GM12878 (cell line): ENCODE measurements at regions not wholly inside any gene's neighbourhood (a gene's known extent, or its start where the extent isn't known, plus 50 kb on each side); places are given as distances from the start of the nearest gene placed in this dataset.

Experiments used
- ATAC-seq: fragments of 200-7000 bp; cut with Tn5 transposase; 3 replicates; pipeline ENCODE4 v1.9.1; 2020; ENCODE audit warnings: mild to moderate bottlenecking, moderate library complexity
- BruUV-seq: library from RNA; stranded (reverse); fragments of 400-500 nt; replicated peaks from 2 replicates; lab custom pipeline; 2021; lab: Mats Ljungman, UMichigan
- CTCF ChIA-PET: fragments of 300-600 bp; sonication (Branson Sonifier 250); formaldehyde crosslinking; extraction: SDS; loops from one replicate; lab custom pipeline; 2021; ENCODE audit warnings: inconsistent platforms; lab: Yijun Ruan, JAX
- POLR2A ChIA-PET: fragments of 350-600 bp; formaldehyde crosslinking; extraction: SDS; loops from one replicate; lab custom pipeline; 2021; ENCODE audit warnings: inconsistent platforms; lab: Charles Lee
- RAD21 ChIA-PET: fragments of 300-600 bp; sonication (Branson Sonifier 250); formaldehyde crosslinking; loops from one replicate; lab custom pipeline; 2023; ENCODE audit warnings: antibody characterized with exemption; ENCODE audit not compliant: unreplicated experiment; lab: Charles Lee
- SMC1A ChIA-PET: fragments of 300-600 bp; sonication (Branson Sonifier 250); formaldehyde crosslinking; loops from one replicate; lab custom pipeline; 2023; ENCODE audit not compliant: unreplicated experiment, uncharacterized antibody; lab: Charles Lee
- DNase-seq: peaks from one replicate; pipeline ENCODE4 v3.0.0-alpha.2; 2011; ENCODE audit warnings: low read depth, low spot score
- FAIRE-seq: peaks from 3 replicates; lab custom pipeline; 2011; peaks lifted over from hg19 to GRCh38; lab: Jason Lieb, UNC
- H2AFZ ChIP-seq: 2 replicates; pipeline ENCODE4 v1.6.0; 2011; ENCODE audit warnings: low read depth, low read length, control low read depth; ENCODE audit not compliant: control insufficient read depth
- H3K27ac ChIP-seq: 2 replicates; pipeline ENCODE4 v1.5.1; 2011; ENCODE audit warnings: control low read depth; ENCODE audit not compliant: control insufficient read depth, insufficient read depth
- H3K27me3 ChIP-seq, 2 experiments: replicated peaks in 1 of 2; 2 replicates each; pipeline versions ENCODE4 v1.6.0 to v1.6.1; 2011; ENCODE audit warnings: low read length in 1 of 2; ENCODE audit not compliant: control insufficient read depth in 2 of 2, insufficient read depth in 2 of 2
- H3K36me3 ChIP-seq, 2 experiments: 2 replicates each; pipeline ENCODE4 v1.5.1; 2011; ENCODE audit warnings: low read length in 1 of 2; ENCODE audit not compliant: control insufficient read depth in 2 of 2, insufficient read depth in 2 of 2
- H3K4me1 ChIP-seq: 2 replicates; pipeline ENCODE4 v1.6.1; 2011; ENCODE audit warnings: mild to moderate bottlenecking, low read length, moderate library complexity, mixed read lengths; ENCODE audit not compliant: control insufficient read depth, insufficient read depth
- H3K4me2 ChIP-seq: 2 replicates; pipeline ENCODE4 v1.6.0; 2011; ENCODE audit warnings: control low read depth; ENCODE audit not compliant: control insufficient read depth, insufficient read depth
- H3K4me3 ChIP-seq: fragments of 200-600 bp; sonication (generic); 2 replicates; pipeline ENCODE4 v1.5.1; 2016
- H3K79me2 ChIP-seq: 2 replicates; pipeline ENCODE4 v1.6.0; 2011; ENCODE audit warnings: low read length; ENCODE audit not compliant: control insufficient read depth, insufficient read depth
- H3K9ac ChIP-seq: 2 replicates; pipeline ENCODE4 v1.8.0; 2011; ENCODE audit warnings: low read length, control low read depth, mixed read lengths; ENCODE audit not compliant: control insufficient read depth, insufficient read depth
- H3K9me3 ChIP-seq: replicated peaks from 3 replicates; pipeline ENCODE4 v1.5.1; 2011; ENCODE audit warnings: mild to moderate bottlenecking, low read length; ENCODE audit not compliant: control insufficient read depth, insufficient read depth
- H4K20me1 ChIP-seq: 2 replicates; pipeline ENCODE4 v1.6.0; 2011; ENCODE audit not compliant: control insufficient read depth, insufficient read depth
- ATF7 ChIP-seq: fragments of 450-650 bp; IDR thresholded peaks from 2 replicates; pipeline ENCODE4 v1.6.1; 2016; ENCODE audit warnings: low read depth, mild to moderate bottlenecking
- E2F8 ChIP-seq: fragments of 450-650 bp; IDR thresholded peaks from 2 replicates; pipeline ENCODE4 v1.6.1; 2018; ENCODE audit warnings: mild to moderate bottlenecking, low read depth, moderate library complexity; ENCODE audit not compliant: partially characterized antibody
- IRF5 ChIP-seq: fragments of 450-650 bp; IDR thresholded peaks from 2 replicates; pipeline ENCODE4 v1.6.1; 2017; ENCODE audit warnings: borderline replicate concordance
- MLLT1 ChIP-seq: fragments of 450-650 bp; IDR thresholded peaks from 2 replicates; pipeline ENCODE4 v1.6.1; 2016; ENCODE audit warnings: mild to moderate bottlenecking
- MTA3 ChIP-seq: IDR thresholded peaks from 2 replicates; pipeline ENCODE4 v1.6.1; 2012; ENCODE audit warnings: low read length, inconsistent platforms, borderline replicate concordance
- PML ChIP-seq: IDR thresholded peaks from 2 replicates; pipeline ENCODE4 v1.6.1; 2012; ENCODE audit warnings: low read length, inconsistent platforms
- POLR2AphosphoS5 ChIP-seq: IDR thresholded peaks from 2 replicates; pipeline ENCODE4 v1.6.1; 2011; ENCODE audit warnings: mild to moderate bottlenecking, low read length, inconsistent platforms
- RELA ChIP-seq: fragments of 450-650 bp; IDR thresholded peaks from 2 replicates; pipeline ENCODE4 v1.8.0; 2014; ENCODE audit warnings: borderline replicate concordance; ENCODE audit not compliant: partially characterized antibody
- RELB ChIP-seq: fragments of 450-650 bp; IDR thresholded peaks from 2 replicates; pipeline ENCODE4 v1.6.1; 2017; ENCODE audit warnings: low read depth, mild to moderate bottlenecking, moderate library complexity
- TARDBP ChIP-seq: IDR thresholded peaks from 2 replicates; pipeline ENCODE4 v1.6.1; 2016; ENCODE audit warnings: borderline replicate concordance
- TBL1XR1 ChIP-seq: IDR thresholded peaks from 2 replicates; pipeline ENCODE4 v1.6.1; 2012; ENCODE audit warnings: low read depth, low read length, improper control_type of control experiment
- ZNF217 ChIP-seq: fragments of 450-650 bp; IDR thresholded peaks from 2 replicates; pipeline ENCODE4 v1.6.1; 2017; ENCODE audit warnings: antibody characterized with exemption, mild to moderate bottlenecking
- ZNF274 ChIP-seq: IDR thresholded peaks from one replicate; pipeline ENCODE4 v1.8.0; 2011; ENCODE audit not compliant: insufficient read length, insufficient read depth
- ZNF384 ChIP-seq: IDR thresholded peaks from 2 replicates; pipeline ENCODE4 v1.6.1; 2012; ENCODE audit warnings: low read depth, mild to moderate bottlenecking, low read length, improper control_type of control experiment, borderline replicate concordance
- WGBS: methylation state at CpG from one replicate; pipeline ENCODE4 v1.1.6; 2016; ENCODE audit warnings: low lambda C conversion rate; ENCODE audit not compliant: insufficient replicate concordance, insufficient coverage; ENCODE audit errors: missing lambda C conversion rate; 5-methylcytosine and 5-hydroxymethylcytosine counted together
- in situ Hi-C: fragments of 300-500 bp; cut with MboI; formaldehyde crosslinking; loops from 9 replicates; pipeline ENCODE4 v1.14.3; 2018; ENCODE audit warnings: mixed read lengths
- intact Hi-C: fragments of 100-400 bp; cut with micrococcal nuclease; formaldehyde crosslinking; loops from one replicate; pipeline ENCODE4 v1.14.2; 2022; ENCODE audit not compliant: unreplicated experiment

- no peaks in the 10 kb centered on the region for H4K20me1 ChIP-seq
- no peaks in the 10 kb centered on the region for H3K9me3 ChIP-seq
- WGBS = 52% methylated on average over 6 of the region's 6 CpGs
- H3K4me2 ChIP-seq = peak overlapping the region; percentile 2
- H3K79me2 ChIP-seq = peaks cover 18% of the 10 kb centered on the region
- no peak for FAIRE-seq
- no TSS peak for BruUV-seq
- H3K36me3 ChIP-seq = no peaks in the 10 kb centered on the region
- H3K27ac ChIP-seq = peak overlapping the region; percentile 99
- ChIA-PET POLR2A (interaction anchor here (0.6 to 4.6 kb wide), 8 partner anchors 10 to 164 kb away, joined by 4 to 25 read pairs (median 8); no protein-coding TSS in a partner anchor), CTCF (interaction anchor here (0.9 to 4.7 kb wide), 10 partner anchors 8 to 309 kb away, joined by 3 to 25 read pairs (median 6); no protein-coding TSS in a partner anchor), RAD21 (interaction anchor here (0.9 to 10.2 kb wide), 24 partner anchors 11 to 310 kb away, joined by 3 to 114 read pairs (median 4); no protein-coding TSS in a partner anchor), SMC1A (interaction anchor here (0.8 to 26.8 kb wide), 23 partner anchors 9 to 310 kb away, joined by 3 to 467 read pairs (median 5); partner anchors contain the start of gene B3GNT2)
- peak; percentile 4; the same call in 2 of the 3 replicates for ATAC-seq
- intact Hi-C loops = loop anchor here (5.0 to 10.0 kb wide), 2 partner anchors 311 to 388 kb away; no protein-coding TSS in a partner anchor
- H3K4me3 ChIP-seq = no peak overlapping the region
- no peaks in the 10 kb centered on the region for H3K27me3 ChIP-seq
- no peak for DNase-seq
- H3K4me1 ChIP-seq = peaks cover 55% of the 10 kb centered on the region
- in situ Hi-C loops = no loop called here
- H3K9ac ChIP-seq = peak overlapping the region; percentile 57
- H2AFZ ChIP-seq = no peak overlapping the region
- TF ChIP-seq MTA3 = no peak
- TF ChIP-seq ATF7 = peak; percentile 85
- TF ChIP-seq TBL1XR1 = peak; percentile 31; the same call in 1 of the 2 replicates
- TF ChIP-seq TARDBP = no peak
- TF ChIP-seq PML = no peak
- TF ChIP-seq POLR2AphosphoS5 = no peak
- no peak for TF ChIP-seq IRF5
- TF ChIP-seq ZNF274 = no peak
- TF ChIP-seq ZNF384 = no peak
- no peak for TF ChIP-seq ZNF217
- TF ChIP-seq RELA = no peak
- TF ChIP-seq MLLT1 = 0 out of 2 replicates have a peak, but pooled peaks have one; percentile 40
- no peak for TF ChIP-seq RELB
- no peak for TF ChIP-seq E2F8
Measured at GRCh38 chr2:62302631-62303435, 106.9 kb downstream of the B3GNT2 start.
